ENCODE measurements at regions not wholly inside any gene's neighbourhood (a gene's known extent, or its start where the extent isn't known, plus 50 kb on each side); places are given as distances from the start of the nearest gene placed in this dataset.

DNA sequence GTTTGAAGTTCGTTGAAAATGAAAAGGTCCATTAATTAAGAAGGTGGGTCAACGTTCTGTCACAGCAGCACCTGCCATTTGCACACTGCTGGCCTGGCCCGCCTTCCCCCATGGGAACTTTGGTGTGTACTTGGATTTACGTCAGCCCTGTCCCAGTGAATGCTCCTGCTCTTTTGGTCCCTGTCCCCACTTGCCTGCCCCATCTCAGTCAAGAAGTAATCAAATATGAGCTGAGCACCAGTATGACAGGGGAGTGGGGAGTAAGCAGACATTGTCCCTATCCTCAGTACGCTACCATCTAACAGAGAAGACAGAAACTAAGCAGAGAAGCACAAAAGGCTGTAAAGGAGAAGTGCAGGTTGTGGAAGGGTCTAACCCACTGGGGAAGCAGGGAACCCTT, 65.1 kb downstream of the SLC4A3 start:
- no peak for DNase-seq

GRCh38 chr2:219695145-219695709, 67.8 kb downstream of the SLC4A3 start:
- no peak for DNase-seq

DNA sequence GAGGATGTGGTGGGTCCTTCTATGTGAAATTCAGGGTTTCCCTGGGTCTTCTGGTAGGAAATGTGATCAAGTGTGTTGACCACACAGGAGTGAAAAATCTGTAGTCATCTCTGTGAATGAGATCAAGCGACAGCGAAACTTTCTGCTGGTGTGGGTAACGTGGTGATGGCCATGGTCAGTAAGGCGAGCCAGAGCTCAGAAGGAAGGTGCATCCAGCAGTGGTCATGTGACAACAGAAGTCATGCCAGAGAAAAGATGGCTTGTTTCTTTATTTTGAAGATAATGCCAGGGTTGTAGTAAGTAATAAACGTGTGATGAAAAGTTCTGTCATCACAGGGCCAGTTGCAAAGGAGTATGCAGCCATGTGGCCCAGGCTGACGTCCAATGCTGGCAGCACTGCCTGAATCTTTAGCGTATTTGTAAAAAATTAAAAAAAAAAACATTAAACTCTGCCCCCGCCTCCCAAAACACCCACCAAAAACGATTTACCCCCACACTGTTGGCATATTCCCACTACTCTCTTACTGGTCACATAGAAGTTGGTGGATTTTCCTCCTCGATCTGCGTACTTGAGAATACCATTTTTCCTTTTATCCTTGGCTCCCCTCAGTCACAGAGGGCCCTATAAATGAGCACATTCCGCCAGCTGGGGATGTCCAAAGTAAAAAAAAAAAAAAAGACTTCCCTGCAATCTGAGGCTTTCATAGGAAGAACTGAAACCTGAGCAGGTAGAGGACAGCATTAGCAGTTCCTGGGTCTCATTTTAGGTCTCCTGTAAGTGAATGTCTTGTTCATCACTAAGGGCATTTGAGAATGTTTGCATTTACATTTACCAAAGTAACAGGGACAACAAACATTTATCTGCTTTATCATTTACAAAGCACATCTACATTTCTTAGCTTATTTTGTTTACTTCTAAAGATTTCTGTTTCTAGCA, 70.6 kb downstream of the SLC4A3 start:
- DNase-seq = no peak

GRCh38 chr2:219698748-219699439, 71.5 kb downstream of the SLC4A3 start:
- DNase-seq = no peak

- DNase-seq = no peak
These were observed 72.0 kb downstream of the SLC4A3 start for GRCh38 chr2:219699440-219699821.

DNA sequence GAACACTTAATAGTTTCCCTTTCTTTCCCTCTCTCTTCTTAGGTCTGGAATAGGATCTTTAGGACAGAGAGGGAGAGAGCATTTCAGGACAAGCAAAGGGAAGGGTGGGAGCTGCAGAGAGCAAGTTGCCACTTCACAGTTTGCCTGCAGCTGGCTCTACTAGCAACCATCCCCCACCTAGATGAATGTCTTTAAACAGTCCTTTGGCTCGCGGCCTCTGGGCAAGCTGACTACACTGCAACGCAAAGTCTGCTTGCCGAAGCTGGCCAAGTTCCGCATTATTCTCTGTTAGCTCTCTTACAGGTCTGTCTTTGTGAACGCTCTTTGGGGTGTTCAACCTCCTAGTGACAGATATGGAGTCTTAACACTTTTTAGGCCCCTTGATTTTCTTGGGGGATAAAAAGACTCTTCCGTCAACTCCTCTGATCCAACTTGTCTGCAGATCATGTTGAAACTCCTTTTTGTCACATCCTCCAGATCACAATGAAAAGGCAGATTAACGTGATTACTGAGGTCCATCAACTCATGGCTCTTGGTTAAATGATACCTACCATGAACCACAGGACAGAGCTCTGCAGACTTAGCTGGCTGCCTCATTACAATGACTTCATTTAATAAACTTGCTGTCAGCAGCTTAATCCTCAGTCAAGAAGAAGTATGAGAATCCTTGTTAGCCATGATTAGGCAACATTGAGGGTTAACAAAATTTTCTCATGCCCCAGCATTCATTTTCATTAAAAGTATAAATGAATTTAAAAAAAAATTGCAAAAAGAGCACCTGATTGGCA, 74.6 kb downstream of the SLC4A3 start:
- peak; percentile 9 for DNase-seq

- DNase-seq = no peak
These were observed 75.5 kb downstream of the SLC4A3 start for GRCh38 chr2:219702796-219703545.

DNA sequence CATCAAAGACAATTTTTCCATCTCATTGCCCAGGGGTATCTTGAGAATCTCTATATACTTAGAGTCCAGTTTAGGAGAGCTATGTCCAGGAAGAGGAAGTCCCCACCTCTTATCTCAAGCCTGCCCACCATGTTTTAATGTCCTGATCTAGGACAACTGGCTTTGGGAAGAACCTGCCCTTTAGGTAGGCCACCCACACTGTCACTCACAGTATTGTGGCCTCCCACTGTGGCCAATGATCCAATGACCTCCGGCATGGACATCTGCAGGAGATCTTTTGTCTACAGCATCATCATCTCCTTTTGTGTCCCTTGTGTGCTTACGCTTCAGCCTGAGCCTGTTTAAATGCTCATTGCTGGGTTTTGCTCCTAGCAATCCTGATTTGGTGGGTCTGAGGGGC, 77.4 kb downstream of the SLC4A3 start:
- DNase-seq = no peak

DNA sequence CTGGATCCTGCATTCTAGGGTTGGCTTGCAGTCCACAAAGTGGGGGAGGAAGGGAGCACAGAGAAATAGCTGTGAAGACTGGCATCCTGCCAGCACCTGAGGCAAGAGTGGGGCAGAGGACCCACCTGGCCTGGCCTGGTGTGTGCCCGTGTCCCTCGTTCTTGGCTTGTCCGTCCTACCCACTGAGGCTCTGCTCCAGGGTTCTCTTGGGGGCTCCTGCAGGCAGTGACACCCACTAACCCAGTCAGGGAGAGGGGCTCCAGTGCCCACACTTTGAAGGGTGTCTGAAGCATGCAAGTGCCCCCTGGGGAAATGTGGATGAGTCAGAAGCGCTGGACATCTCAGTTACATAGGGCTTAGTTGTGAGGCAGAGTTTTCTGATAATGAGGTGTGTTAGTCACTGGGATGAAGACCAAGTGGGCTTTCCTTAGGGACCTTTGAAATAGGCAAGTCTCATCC, 79.4 kb downstream of the SLC4A3 start:
- no peak for DNase-seq

DNA sequence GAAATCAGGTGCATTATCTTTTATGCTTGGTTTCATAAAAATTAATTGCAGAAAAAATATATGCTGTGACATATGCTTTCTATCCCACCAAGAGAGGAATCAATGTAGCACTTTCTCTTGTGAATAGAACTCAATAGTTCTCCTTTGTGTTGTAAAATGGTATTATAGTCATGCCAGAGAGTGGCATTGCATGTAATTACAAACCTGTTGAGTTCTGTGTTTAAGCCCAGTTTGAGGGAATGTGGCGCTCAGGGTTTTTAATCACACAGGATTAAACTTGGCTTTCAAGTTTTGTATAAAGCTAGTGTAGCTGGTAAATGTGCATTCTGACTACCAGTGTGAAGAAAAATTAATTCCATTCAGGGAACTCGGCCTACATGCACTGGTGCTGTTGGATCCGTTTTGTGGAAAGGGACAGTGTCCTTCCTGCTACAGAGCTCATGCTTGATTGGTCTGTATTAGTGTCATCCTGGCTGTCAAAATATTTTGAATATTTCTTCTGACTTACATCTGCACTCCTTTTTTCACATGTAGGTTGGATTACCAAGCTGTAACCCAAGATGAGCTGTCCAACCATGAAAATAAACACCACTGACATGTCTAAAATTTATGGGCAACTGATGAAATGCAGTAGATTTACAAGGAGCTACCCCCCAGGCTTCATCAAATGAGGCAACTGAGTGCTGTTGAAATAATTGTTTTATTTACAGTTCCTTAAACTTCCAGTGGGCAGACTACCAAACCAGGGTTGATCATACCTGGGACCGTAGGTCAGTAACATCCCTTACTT, 80.3 kb downstream of the SLC4A3 start:
- no peak for DNase-seq

DNA sequence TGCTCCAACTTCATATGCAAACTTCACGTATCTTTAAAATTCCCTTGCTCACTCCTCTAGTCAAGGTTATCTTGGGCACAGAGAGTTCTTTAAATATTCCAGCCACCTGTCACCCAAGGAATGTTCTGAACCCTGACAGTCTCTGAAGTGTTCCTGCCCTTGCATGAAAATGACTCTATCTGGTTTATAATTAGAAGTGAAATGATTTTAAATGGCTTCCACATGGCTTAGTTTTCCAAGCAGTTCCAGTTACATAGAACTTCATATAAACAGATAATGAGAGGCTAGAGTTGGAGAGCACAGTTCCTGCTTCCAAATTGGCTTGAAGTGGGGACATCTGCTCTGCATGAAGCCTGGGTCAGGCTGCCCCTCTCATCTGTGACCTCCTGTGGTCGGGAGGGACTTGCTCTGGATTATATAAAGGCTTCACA, 81.9 kb downstream of the SLC4A3 start:
- DNase-seq = no peak

DNA sequence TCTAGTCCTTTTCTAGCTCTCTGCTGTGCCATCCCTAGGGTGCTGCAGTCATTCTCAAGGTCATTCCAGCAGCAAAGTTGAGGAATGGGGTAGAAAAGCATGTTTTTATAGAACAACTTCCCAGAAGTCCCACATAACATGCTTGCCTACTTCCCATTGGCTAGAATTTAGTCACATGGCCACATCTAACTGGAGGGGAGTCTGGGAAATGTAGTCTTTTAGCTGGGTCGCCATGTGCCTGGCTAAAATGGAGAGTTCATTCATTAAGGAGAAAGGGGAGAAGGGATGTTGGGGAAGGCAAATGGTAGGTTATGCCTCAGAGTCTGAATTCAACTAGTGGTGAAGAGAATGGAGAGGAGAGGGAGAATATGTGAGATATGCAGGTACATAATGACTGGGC, 85.7 kb downstream of the SLC4A3 start:
- DNase-seq = no peak

- no peak for DNase-seq
These were observed 87.4 kb downstream of the SLC4A3 start for GRCh38 chr2:219714681-219715400.

DNA sequence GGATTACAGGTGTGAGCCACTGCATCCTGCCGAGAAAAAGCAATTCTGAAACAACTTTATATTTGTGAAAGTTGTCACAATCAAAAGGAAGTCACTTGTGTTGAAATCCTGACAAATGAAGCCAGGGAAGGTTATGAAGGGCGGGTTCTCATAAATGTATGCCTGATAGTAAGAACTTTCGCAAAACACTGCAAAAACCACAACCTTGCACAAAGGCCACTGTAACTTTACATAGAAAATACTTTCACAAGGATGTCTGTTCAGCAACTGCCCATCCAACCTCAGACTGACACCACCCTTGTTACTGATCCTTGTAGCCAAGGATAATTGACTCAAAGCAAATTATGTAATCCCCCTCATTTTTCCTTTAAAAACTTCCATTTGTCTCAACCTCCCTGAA, 90.6 kb downstream of the SLC4A3 start:
- no peak for DNase-seq

- no peak for DNase-seq
These were observed 92.1 kb downstream of the SLC4A3 start for GRCh38 chr2:219719521-219719920.

- DNase-seq = no peak
These were observed 93.5 kb downstream of the SLC4A3 start for GRCh38 chr2:219720956-219721355.

DNA sequence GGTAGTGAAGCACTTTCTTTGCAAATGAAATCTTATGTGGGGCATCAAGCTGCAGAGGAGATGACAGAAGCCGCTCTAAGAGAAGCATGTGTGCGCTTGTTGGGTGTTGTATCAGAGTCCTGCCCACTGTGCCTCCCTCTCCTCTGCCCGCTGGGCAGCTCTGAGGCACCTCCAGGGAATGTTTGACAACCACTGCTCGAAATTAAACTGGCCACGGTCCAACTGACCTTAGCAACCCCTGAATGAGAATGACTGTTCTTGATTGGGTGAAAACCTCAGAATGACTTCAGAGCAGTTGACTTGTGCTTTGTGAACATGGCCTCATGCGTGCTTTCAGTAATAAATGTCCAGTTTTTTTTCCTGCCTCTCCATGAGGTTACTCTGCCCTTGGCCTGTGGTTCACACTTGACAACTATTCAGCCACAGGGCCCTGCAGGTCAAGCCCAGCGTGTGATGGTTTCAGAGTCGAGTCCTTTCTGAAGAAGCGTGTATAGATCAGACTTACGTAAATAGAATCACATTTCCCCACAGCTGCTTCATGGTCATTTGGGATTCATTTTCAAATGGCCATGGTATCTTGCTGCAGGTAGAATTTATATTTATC, 94.9 kb downstream of the SLC4A3 start:
- no peak for DNase-seq

DNA sequence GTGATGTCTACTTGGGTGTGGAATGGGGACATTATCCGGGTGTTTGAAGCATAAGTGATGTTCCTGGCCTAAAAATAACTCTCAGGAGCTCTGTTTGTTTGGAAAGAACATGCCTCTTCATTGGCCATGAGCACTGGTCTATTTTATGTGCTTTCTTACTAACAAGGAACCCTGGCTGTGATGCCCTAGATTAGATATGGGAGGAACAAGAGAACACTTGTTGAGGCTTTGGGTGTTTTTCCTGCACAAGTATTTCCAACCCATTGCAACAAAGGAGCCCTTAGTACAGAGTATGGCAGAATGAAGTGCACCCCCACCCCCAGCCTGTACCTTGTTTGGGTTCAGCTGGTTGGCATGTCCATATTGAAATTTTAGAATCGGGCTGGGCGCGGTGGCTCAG, 95.9 kb downstream of the SLC4A3 start:
- no peak for DNase-seq

GRCh38 chr2:219724628-219725027, 97.2 kb downstream of the SLC4A3 start:
- no peak for DNase-seq

DNA sequence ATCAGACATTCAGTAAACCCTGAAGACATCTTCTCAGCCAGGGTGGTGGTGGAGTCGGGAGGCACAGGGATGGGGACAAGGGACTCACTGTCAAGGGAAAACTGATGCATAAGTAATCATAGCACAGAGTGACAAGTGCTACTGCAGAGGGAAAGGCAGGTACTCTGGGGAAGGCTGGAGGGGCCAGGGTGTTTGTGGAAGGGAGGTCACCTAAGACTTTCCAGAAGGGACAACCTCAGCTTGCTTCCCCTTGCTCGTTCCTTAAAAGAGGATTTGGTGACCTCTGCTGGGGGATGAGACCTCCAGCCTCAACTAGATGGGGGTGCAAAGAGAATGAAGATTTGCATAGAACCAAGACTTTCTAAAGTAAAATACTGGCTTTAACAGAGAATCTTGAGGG, 99.5 kb downstream of the SLC4A3 start:
- no peak for DNase-seq
